GM21381 (cell line): ENCODE measurements at regions not wholly inside any gene's neighbourhood (a gene's known extent, or its start where the extent isn't known, plus 50 kb on each side); places are given as distances from the start of the nearest gene placed in this dataset.
A peak's percentile ranks its signal among the peaks of the same experiment; 100 is the strongest.

ENCODE experiments used
- ATAC-seq: cut with Tn5 transposase; IDR thresholded peaks from one replicate; pipeline ENCODE4 v1.9.1; 2021; ENCODE audit warnings: mild to moderate bottlenecking, moderate library complexity; ENCODE audit not compliant: unreplicated experiment

DNA sequence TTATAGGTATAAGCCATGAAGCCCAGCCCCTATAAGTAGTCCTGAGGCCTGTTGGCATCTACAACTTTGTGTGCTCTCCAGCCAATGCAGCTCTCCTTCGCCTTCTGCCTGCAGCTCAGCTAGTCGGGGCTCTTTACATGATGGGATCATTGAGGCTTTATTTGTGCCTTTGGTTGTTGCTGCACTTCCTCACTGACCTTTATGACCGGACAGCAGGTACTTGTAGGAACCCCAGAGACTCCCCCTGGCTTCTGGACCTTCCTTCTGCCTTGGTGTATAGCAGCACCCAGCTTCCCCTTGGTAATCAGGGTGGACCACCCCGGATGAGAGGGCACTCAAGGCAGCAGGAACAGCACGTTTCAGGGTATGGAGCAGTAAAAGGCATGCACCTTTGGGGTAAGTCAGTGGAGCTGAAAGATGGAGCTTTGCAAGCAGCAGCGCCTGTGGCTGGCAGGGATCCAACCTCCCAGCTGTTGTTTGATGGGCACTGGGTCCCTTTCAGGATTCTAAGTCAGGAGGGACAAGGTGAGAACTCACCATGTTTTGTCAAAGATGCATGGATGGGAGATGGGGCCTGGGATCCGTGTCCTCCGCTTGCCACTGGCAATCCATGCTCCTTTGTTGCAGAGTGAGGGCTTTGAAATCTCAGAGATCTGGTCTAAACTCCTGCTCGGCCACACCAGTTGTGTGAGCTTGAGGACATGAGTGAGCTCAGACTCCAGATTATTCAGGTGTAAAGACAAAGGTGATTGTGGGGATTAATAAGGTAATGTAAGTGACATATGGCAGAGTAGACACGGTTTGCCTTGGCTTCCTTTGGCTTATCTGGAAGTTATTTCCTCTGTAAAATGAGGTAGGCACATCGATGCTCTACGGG is 65.1 kb upstream of the KLF13 start:
- ATAC-seq = no peak

DNA sequence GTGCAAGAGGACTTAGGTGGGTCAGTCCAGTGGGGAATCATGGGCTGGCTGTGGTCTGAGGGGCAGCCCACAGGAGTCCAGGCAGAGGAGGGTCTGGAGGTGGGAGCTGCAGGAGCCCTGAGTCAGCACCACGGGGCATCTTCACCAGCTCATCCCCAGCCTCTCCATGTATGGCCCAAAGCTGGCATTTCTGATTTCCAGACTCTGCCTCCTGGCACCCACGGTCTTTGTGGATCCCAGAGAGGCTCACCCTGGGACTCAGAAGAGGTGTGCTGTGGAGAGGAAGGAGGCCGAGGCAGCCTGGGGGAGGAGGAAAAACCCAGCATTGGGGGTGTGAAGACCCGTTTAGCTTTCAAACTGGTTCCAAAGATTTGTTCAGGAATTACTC is 64.5 kb upstream of the KLF13 start:
- no peak for ATAC-seq

DNA sequence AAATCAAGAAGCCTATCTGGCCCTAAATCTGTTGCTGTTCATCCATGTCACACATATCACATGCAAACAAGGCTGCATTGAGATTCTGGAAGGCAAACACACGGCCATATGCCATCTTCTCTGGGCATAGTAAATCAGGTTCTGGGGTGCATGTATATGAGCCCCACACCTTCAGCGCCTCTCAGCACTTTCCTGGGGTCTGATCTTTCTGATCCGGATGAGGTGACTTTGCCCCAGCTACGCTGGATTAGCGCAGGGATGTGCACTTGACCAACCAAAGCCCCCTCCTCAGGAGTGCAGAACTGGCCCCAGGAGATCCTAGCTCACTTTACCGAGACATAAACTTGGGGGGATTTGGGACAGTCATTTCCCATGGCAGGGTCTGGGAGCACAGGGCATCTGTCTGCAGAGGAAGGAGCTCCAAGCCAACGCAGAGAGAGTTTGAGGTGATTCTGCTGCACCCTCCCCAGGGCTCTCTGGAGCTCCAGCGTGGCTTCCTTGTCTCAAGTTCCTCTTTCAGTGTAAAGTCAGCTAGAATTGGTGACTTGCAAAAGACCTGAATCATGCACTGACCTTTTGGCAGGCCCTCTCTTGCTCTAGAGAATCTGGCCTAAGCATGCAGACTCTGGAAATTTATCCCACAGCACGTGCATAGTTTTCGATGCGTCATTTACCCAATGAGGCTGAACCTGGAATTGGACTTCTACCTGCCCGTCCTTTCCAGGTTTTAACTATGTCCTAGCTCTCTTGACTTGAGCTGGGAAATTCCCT is 63.5 kb upstream of the KLF13 start:
- peak; percentile 25 for ATAC-seq

DNA sequence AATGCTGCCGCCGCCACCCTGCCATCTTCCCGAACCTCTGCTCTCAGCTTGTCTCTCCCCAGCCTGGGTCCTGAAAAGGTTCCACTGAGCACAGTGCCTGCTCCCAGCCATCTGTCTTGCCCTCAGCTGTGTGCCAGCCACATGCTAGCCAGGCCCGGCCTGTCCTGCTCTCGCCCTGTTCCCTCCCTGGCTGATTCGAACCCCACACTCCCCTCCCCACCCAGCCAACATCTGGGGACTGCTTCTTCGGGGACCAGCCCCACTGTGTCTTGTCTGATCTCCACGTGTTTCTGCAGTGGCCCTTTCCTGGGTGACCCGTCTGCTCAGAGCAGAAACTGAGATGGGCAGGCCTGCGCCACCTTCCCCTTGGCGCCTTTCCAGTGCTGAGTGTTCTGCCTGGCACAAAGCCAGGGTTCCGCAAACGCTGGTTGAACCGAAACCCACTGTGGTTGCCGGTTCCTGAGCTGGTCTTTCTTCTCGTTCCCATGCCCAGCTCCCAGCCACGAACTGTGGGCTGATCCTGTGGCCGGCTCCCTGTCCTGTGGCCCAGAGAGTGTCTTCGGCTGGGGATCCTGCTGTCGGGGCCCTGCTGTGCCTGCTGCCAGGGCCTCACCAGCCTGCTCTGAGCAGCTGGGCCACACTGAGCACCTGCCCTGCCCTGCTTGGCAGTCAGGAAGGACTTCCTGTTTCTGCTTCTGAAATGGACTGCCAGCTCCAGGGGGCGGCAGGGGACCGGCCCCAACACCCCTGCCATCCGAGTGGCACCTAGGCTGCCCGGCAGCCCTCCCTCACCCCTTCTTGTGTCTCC is 62.7 kb upstream of the KLF13 start:
- peak; percentile 28 for ATAC-seq

DNA sequence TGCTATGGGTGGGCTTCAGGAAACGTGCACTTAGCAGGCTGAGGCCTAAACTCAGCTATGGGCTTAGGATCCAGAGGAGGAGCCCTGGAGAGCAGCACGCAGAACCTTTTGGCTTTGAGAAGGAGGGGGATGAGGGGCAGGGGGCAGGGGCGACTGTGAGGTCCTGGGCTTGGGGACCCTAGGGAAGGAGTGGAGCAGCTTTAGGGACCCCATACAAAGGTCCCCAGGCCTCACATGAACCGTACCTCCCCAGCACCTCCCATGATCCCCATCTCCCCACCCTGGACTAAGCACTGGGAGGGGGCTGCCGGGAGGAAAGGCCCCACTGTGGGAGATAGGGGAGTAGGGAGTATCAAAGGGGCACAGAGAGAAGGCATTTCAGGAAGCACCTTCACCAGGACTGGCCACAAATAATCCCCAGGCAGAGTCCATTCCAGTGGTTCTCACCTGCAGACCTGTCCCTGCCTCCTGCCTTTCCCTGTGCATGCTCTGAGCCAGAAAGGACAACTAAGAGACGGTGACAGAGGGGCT is 62.0 kb upstream of the KLF13 start:
- ATAC-seq = no peak

DNA sequence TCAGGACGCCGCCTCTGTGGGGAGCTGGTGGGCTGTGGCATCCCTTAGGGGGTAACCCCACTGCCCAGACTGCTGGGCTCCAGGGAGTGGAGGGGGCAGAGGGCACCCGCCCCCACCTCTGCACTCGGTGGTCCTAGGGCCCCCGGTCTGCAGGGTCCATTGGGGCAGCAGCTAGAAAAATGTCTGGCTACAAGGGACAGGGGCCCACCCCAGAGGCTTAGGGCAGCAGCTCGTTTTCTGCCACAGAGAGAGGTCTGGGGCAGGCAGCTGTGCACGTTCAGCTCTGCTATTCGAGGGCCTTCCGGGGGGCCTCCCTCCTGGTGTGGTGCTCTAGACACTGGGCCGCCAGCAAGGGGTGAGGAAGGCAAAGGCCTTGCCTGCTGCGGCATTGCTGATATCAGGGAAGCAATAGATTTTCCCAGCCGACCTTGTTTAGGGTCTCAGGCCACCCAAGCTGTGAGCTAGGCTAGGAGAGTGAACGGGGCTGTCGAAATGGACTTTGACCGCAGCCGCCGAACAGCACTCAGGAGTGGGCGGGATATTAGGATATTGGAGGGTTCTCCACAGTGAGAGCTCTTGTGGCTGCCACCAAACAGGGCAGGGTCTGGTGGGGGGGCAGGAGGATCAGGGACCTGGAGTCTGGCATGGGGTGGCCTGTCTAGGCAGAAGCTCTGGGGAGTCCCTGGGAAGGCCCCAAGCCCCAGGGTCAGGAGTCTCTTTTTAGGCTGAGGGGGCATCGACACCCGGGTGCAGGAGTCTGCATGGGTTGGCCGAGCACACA is 61.4 kb upstream of the KLF13 start:
- peak; percentile 3 for ATAC-seq

DNA sequence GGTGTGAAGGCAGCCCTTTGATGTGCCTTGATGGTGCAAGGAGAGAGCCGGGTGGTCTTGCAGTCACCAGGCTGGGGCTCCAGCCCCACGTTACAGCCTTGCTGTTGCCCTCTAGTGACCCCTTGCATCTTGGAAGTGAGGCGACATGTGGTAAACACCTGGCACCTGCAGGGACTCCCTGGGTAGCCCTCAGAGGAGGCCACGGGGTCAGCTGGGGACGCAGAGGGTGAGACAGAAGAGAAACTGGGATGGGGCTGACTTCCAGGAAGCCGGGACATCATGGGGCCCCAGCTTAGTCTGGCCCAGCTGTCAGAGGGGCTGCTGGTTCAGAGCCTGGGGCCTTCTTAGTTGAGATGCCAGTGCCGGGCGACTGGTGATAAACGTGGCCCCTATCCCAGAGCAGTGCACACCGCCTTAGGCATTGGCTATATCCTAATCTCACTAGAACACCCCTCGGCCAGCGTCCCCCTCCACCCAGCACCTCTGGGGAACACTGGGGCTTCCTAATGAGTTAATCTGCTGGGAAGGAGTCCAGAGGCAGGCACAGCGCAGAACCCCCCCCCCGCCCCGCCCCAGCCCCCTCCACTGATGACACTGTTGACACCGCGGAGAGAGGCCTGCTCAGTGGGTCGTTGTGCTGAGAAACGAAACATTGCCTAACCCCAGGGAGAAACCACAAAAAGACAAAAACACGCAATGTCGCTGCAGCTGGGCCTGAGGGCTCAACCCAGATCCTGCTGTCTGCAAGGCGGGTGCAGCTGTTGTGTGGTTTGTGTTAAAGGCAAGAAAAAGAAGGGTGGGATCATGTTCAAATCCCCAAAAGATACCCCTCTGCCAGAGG is 60.5 kb upstream of the KLF13 start:
- ATAC-seq = peak; percentile 44

DNA sequence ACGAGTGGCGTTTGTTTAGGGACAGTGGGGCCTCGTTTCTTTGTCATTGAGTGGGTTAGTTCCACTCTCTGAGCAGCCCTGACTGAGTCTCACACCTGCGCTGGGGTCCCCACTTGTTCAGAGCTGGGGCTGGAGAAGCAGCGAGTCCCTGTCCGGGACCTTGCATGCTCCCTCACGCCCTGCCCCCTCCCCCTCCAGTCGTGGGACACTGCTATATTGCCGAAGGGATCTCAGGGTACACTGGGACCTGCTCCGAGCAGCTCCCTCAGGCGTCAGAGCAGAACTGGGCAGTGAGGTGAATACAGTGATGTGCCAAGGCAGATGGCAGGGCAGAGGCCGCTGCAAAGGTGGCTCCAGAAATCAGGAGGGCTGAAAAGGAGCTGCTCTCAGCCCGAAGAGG is 59.9 kb upstream of the KLF13 start:
- ATAC-seq = peak; percentile 10

DNA sequence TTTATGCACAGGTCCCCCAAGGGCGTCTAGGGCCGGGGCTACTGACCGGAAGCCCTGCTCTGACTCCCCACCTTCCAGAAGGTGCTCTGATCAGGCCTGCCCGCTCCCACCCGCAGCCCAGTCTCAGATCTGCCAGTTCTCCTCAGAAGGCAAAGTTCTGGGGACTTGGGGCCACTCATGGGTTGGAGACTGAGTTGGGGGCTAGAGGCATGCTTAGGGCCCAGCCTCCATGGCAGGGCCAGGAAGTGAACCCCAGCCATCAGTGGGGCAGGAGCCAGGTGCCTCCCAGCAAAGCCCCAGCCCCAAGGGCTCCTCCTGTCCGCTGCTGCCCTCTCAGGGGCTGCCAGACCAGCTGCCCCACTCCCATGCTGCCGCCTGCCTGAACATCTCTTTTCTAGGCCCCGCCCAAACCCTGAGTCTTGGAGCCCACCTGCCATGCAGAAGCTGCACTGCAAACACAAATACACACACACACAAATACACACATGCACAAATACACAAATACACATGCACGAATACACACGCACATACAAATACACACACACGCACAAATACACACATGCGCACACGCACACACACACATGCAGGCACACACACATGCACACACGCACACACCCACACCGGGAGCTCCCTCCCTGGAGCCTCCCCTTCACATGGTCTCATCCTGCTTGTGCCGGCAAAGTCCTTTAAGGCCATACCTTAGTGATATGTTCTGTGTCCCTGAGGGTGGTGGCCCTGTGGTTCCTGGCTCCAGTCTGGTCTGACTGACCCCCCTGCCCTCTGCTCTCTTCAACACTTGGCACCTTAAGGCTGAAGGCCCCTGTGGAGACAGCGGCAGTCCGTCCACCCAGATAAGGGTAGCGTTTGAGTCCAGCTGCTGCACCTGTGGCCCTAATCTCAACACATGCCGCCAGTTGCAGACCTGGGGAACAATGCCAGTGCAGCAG is 59.2 kb upstream of the KLF13 start:
- no peak for ATAC-seq

DNA sequence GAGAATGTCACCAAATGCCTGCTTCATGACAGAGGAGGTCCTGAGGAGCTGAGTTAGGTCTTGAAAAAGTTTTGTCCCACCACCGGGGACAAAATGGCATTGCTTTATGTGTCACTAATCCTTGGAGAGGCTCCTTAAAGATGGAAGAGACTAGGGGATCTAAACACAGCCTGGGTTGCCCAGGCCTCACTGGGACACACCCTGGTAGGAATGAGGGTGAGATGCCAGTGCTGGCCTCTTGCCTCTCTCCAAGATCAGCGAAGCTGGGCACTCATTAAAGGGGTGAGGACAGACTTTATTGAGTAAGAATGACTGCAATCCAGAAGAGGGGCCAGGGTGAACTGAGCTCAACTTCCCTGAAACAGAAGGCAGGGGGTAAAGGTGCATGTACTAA is 58.5 kb upstream of the KLF13 start:
- no peak for ATAC-seq

DNA sequence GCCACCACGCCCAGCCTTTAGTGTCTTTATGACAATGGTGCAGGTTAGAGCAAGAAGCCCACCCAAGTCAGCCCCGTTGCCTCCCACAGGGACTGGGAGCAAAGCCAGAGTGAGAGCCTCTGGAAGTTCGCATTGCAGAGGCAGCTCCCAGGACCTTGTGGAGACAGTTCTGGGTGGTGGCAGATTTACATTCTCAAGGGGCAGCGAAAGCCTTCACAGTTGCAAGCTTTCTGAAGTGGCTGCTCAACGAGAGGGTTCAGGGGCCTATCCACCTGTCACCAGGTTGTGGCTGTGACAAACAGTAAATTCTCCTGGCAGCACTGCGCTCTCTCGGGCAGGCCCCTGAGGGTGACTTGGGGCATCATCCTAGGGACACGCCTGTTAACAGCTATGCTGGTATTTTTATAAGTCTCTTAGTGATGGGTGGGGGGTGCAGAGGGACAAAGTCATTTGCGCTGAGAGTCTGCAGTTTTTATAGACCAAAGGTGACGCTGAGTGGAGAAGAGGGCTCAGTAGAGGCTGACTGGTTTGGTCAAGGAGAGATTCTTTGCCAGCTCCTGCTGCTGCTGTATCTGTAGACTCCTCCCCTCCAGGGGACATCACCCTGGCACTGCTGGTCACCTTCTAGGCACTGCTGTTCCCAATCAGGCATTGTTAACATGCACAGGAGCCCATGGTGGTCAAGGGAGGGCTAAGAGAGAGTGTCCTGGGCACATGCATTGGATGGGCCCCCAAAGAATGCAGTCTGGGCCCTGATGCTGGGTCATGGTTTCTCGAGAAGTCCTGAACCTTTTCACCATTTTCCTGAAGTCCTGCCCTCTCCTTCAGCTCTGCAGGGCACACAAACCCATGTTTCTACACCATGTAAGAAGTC is 57.5 kb upstream of the KLF13 start:
- ATAC-seq = no peak

DNA sequence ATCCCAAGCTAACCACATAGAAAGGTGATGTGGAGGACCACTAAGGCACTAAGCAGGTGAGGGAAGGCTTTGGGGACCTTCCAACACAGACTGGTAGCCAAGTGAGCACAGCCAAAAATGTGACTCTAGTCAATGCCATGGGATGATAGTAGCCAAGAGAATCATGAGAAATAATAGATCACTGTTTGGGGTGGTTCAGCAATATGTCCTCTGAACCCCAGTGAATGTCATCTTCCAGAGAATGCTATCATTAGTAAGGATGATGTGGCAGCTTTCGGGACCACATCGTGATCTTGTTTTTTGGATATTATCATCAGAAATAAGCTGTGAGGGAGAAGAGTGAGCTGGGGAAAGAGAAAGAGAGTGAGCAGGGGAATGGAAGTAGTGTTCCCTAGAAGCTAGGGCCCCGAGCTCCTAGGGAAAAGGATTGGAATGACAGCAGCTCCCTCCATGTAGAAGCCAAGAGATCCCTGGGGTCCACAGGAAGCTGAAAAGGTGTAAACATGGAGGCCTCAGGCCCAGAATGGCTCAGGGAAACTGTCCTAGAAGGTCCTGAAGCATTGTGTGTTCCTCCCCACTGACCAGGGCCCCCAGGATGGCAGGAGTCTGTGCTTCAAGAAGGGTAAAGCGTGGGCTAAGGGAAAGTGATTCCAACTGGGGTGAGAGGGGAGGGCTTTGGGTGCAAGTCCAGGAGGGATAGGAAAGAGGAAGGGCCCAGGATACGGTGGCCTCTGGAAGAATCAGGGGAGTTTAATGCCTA is 56.6 kb upstream of the KLF13 start:
- ATAC-seq = no peak

DNA sequence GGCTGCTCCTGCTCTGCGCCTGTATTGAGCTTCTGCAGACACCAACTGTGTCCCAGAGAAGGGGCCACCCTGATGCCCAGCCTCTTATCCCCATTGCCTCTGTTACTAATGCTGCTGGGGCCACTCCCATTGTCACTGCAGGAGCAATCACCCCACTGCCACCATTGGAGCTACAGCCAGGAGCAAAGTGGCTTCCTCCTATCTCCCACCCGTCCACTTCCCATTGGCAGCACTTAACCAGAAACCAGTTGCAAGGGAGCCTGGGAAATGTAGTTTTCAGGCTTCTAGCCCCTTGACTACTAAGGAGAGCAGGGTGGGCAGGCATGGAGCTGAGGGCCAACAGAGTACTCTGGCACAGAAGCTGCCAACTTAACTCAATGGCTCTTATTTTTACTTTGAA is 55.9 kb upstream of the KLF13 start:
- ATAC-seq = no peak

DNA sequence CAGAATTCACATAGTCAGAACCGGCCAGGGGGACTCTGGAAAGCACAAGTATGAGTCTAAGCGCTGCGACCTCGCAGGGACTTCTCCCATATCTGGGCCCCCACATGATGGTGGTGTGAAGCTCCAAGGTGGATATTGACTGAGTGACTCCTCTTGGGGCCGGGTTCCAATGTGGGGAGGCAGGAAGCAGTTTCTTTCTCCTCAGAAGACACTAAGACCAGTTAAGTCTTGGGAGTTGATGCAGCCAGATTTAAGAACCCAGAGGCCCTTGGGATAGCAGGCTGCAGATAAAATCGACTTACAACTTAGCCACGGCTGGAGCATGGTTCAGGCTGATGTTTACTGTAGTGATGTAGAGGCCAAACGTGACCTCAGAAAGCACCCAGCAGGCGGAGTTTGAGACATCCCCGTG is 55.4 kb upstream of the KLF13 start:
- no peak for ATAC-seq

DNA sequence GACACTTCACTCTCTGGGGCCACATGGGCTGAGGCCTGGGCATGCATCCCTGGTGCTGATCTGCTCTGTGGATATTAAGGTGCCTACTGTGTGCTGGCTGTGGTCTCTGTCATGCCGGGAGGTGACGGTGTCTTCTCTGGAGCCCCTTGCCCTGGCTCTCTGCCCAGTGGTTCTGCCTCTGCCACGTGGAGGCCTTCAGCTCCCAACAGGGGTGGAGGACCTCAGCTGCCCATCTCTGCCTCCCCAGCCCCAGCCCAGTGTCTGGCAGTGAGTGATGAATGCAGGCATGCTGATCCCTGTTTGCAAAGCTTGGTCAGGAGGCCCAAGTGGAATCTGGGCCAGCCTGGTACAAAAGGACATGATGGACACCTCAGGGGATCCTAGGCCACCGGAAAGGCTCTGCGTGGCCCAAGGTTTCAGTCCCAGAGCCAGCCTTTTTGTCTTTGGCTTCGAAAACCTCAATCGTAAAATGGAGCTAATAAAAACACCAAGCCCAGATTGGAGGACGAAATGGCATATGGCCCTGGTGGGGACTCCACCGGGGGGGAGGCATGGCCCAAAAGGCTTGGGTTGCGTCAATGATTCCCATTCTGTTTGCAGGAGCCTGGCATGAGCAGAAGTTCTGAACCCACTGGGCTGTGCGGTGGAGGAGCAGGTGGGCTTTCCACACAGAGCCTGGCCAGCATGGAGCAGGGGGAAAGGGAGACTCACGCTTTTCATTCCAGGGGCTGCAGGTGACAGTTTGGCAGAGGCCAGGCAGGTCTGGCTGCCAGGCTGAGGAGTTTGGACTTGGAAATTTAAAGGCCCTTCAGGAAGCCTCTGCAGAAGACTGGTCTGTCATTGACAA is 54.7 kb upstream of the KLF13 start:
- no peak for ATAC-seq
